HepG2 (cell line): ENCODE measurements at regions not wholly inside any gene's neighbourhood (a gene's known extent, or its start where the extent isn't known, plus 50 kb on each side); places are given as distances from the start of the nearest gene placed in this dataset.

ENCODE experiments used
- ATAC-seq: fragments of 200-7000 bp; cut with Tn5 transposase; 3 replicates; pipeline ENCODE4 v1.9.1; 2020; ENCODE audit warnings: mild to moderate bottlenecking, moderate library complexity
- BruUV-seq: library from RNA; stranded (reverse); fragments of 400-500 nt; replicated peaks from 2 replicates; lab custom pipeline; 2021; lab: Mats Ljungman, UMichigan
- CTCF ChIA-PET: fragments of 300-600 bp; formaldehyde crosslinking; extraction: SDS; loops from one replicate; lab custom pipeline; 2021; ENCODE audit warnings: low total read pairs, inconsistent platforms, low intra/inter-chr PET ratio; lab: Yijun Ruan, JAX
- POLR2A ChIA-PET: fragments of 350-600 bp; sonication (Branson Sonifier 250); formaldehyde crosslinking; loops from one replicate; lab custom pipeline; 2020; ENCODE audit warnings: antibody characterized with exemption, inconsistent platforms; lab: Yijun Ruan, JAX
- DNase-seq: peaks from one replicate; pipeline ENCODE4 v3.0.0-alpha.2; 2015; ENCODE audit warnings: low spot score
- FAIRE-seq: peaks from 3 replicates; lab custom pipeline; 2011; peaks lifted over from hg19 to GRCh38; lab: Jason Lieb, UNC
- H2AFZ ChIP-seq: one replicate; pipeline ENCODE4 v1.6.1; 2011; ENCODE audit warnings: low read length, inconsistent platforms
- H3K27ac ChIP-seq: fragments of 300-600 bp; 3 replicates; pipeline ENCODE4 v1.8.0; 2011; ENCODE audit warnings: mixed run types, mild to moderate bottlenecking, mixed read lengths, low read length, inconsistent platforms; ENCODE audit not compliant: insufficient read depth; ENCODE audit errors: extremely low read length
- H3K27me3 ChIP-seq, 2 experiments: fragments of 200-600 bp in 1 of 2; 2 replicates in 1 of 2; 3 replicates in 1 of 2; pipeline versions ENCODE4 v1.6.0 to v1.8.0; 2011; ENCODE audit warnings: low read length in 2 of 2, mild to moderate bottlenecking in 2 of 2, moderate library complexity in 2 of 2, inconsistent platforms in 1 of 2; ENCODE audit not compliant: insufficient read depth in 2 of 2, control insufficient read depth in 1 of 2
- H3K36me3 ChIP-seq, 2 experiments: fragments of 200-600 bp in 1 of 2; replicated peaks in 1 of 2; 2 replicates in 1 of 2; 3 replicates in 1 of 2; pipeline versions ENCODE4 v1.5.1 to v1.8.0; 2011; ENCODE audit warnings: low read length in 2 of 2, inconsistent platforms in 1 of 2; ENCODE audit not compliant: insufficient read depth in 2 of 2, control insufficient read depth in 1 of 2
- H3K4me1 ChIP-seq: 2 replicates; pipeline ENCODE4 v1.5.1; 2012; ENCODE audit warnings: low read length, inconsistent platforms; ENCODE audit not compliant: insufficient read depth
- H3K4me2 ChIP-seq: 2 replicates; pipeline ENCODE4 v1.6.0; 2011; ENCODE audit warnings: low read depth, low read length, inconsistent platforms
- H3K4me3 ChIP-seq, 3 experiments: fragments of 200-600 bp in 1 of 3; sonication (generic), shearing (Covaris generic) in 1 of 3; replicated peaks in 1 of 3; 2 replicates each; pipeline ENCODE4 v1.5.1; 2011 to 2016; ENCODE audit warnings: low read length in 3 of 3, inconsistent platforms in 2 of 3, low read depth in 2 of 3, mild to moderate bottlenecking in 2 of 3, control low read depth in 1 of 3, mixed read lengths in 1 of 3; ENCODE audit not compliant: insufficient read depth in 1 of 3
- H3K79me2 ChIP-seq: one replicate; pipeline ENCODE4 v1.6.1; 2011; ENCODE audit warnings: low read length, inconsistent platforms; ENCODE audit not compliant: insufficient read depth
- H3K9ac ChIP-seq: 2 replicates; pipeline ENCODE4 v1.6.0; 2011; ENCODE audit warnings: mild to moderate bottlenecking, low read depth, low read length, inconsistent platforms; ENCODE audit not compliant: insufficient read depth
- H3K9me3 ChIP-seq: 2 replicates; pipeline ENCODE4 v1.5.1; 2012; ENCODE audit warnings: mild to moderate bottlenecking, low read length
- H4K20me1 ChIP-seq: 2 replicates; pipeline ENCODE4 v1.6.0; 2011; ENCODE audit warnings: inconsistent platforms, mild to moderate bottlenecking, low read length, moderate library complexity; ENCODE audit not compliant: insufficient read depth
- CREM ChIP-seq, 2 experiments: sonication (generic) in 1 of 2; formaldehyde crosslinking in 1 of 2; IDR thresholded peaks; 2 replicates each; pipeline versions ENCODE4 v1.4.0 to v1.6.1; 2016 to 2020; ENCODE audit warnings: antibody characterized with exemption in 1 of 2, mild to moderate bottlenecking in 1 of 2, missing genetic modification reagents in 1 of 2
- ELF4 ChIP-seq: sonication (generic); formaldehyde crosslinking; IDR thresholded peaks from 2 replicates; pipeline ENCODE4 v1.5.0; 2020; ENCODE audit warnings: missing genetic modification reagents, mild to moderate bottlenecking, moderate library complexity, borderline replicate concordance
- FOXK2 ChIP-seq: fragments of 450-650 bp; IDR thresholded peaks from 2 replicates; pipeline ENCODE4 v1.6.1; 2016
- JDP2 ChIP-seq: sonication (generic); formaldehyde crosslinking; IDR thresholded peaks from 2 replicates; pipeline ENCODE4 v1.8.1; 2022; ENCODE audit warnings: missing genetic modification reagents, borderline replicate concordance
- KLF13 ChIP-seq: sonication (generic); formaldehyde crosslinking; IDR thresholded peaks from 2 replicates; pipeline ENCODE4 v1.4.0; 2020; ENCODE audit warnings: mild to moderate bottlenecking, missing genetic modification reagents
- MYNN ChIP-seq: sonication (generic); formaldehyde crosslinking; IDR thresholded peaks from 2 replicates; pipeline ENCODE4 v1.4.0; 2020; ENCODE audit warnings: mild to moderate bottlenecking, low read depth, missing genetic modification reagents
- NCOA1 ChIP-seq: sonication (generic); formaldehyde crosslinking; IDR thresholded peaks from 2 replicates; pipeline ENCODE4 v1.9.0; 2021; ENCODE audit warnings: missing genetic modification reagents
- REPIN1 ChIP-seq: sonication (generic); formaldehyde crosslinking; IDR thresholded peaks from 2 replicates; pipeline ENCODE4 v1.8.0; 2022; ENCODE audit warnings: missing genetic modification reagents, low read depth, mild to moderate bottlenecking, borderline replicate concordance
- SOX5 ChIP-seq: IDR thresholded peaks from 2 replicates; pipeline ENCODE4 v1.6.1; 2016; ENCODE audit warnings: borderline replicate concordance
- ZBTB38 ChIP-seq: sonication (generic); formaldehyde crosslinking; IDR thresholded peaks from 2 replicates; pipeline ENCODE4 v1.5.1; 2020; ENCODE audit warnings: mild to moderate bottlenecking, missing genetic modification reagents
- ZMAT3 ChIP-seq: sonication (generic); formaldehyde crosslinking; conservative IDR thresholded peaks from 2 replicates; pipeline ENCODE4 v1.7.0; 2021; ENCODE audit warnings: missing genetic modification reagents
- ZNF160 ChIP-seq: sonication (generic); formaldehyde crosslinking; IDR thresholded peaks from 2 replicates; pipeline ENCODE4 v1.8.0; 2022; ENCODE audit warnings: mild to moderate bottlenecking, inconsistent platforms, missing genetic modification reagents
- ZNF207 ChIP-seq: fragments of 450-650 bp; IDR thresholded peaks from 2 replicates; pipeline ENCODE4 v1.6.1; 2016; ENCODE audit warnings: antibody characterized with exemption, borderline replicate concordance
- ZNF414 ChIP-seq: sonication (generic); formaldehyde crosslinking; IDR thresholded peaks from 2 replicates; pipeline ENCODE4 v1.5.0; 2020; ENCODE audit warnings: missing genetic modification reagents
- ZNF646 ChIP-seq: sonication (generic); formaldehyde crosslinking; IDR thresholded peaks from 2 replicates; pipeline ENCODE4 v1.9.0; 2021; ENCODE audit warnings: mild to moderate bottlenecking, missing genetic modification reagents
- ZNF672 ChIP-seq: sonication (generic); formaldehyde crosslinking; IDR thresholded peaks from 2 replicates; pipeline ENCODE4 v1.8.1; 2022; ENCODE audit warnings: missing genetic modification reagents
- ZNF841 ChIP-seq: sonication (generic); formaldehyde crosslinking; IDR thresholded peaks from 2 replicates; pipeline ENCODE4 v1.8.1; 2023; ENCODE audit warnings: missing genetic modification reagents, borderline replicate concordance
- ZNF891 ChIP-seq: sonication (generic); formaldehyde crosslinking; IDR thresholded peaks from 2 replicates; pipeline ENCODE4 v1.5.0; 2020; ENCODE audit warnings: mild to moderate bottlenecking, missing genetic modification reagents
- WGBS: methylation state at CpG from one replicate; pipeline ENCODE4 v1.1.6; 2017; ENCODE audit warnings: low lambda C conversion rate; 5-methylcytosine and 5-hydroxymethylcytosine counted together
- in situ Hi-C: cut with HindIII; loops from 2 replicates; pipeline ENCODE4 v1.10.0; 2017; ENCODE audit warnings: low pct_unique_long_range_greater_than_20kb; ENCODE audit not compliant: extremely low pct_ligation_motif_present
- intact Hi-C: fragments of 100-400 bp; cut with micrococcal nuclease; formaldehyde crosslinking; loops from one replicate; pipeline ENCODE4 v1.10.0; 2022; ENCODE audit not compliant: unreplicated experiment

GRCh38 chr6:170136541-170137175, 154.2 kb downstream of the DLL1 start:
- CTCF ChIA-PET, result no interaction called here
- Histone ChIP-seq H2AFZ (no peak overlapping the region), H3K9ac (no peak overlapping the region), H3K36me3 (no peaks in the 10 kb centered on the region)
- FAIRE-seq, result no peak
- ATAC-seq, result no peak
- no TSS peak for BruUV-seq
- in situ Hi-C loops, result no loop called here
- TF ChIP-seq REPIN1 (no peak), ZNF646 (CRISPR knock-in tag) (no peak), ZNF891 (CRISPR knock-in tag) (no peak), ELF4 (CRISPR knock-in tag) (no peak), JDP2 (CRISPR knock-in tag) (no peak), CREM (IDR thresholded peaks at IDR 0.05) (no peak), CREM (CRISPR knock-in tag; IDR thresholded peaks at IDR 0.05) (no peak), ZNF160 (CRISPR knock-in tag) (no peak), ZBTB38 (CRISPR knock-in tag) (no peak), ZMAT3 (CRISPR knock-in tag) (no peak), ZNF672 (CRISPR knock-in tag) (no peak), FOXK2 (no peak), NCOA1 (CRISPR knock-in tag) (no peak), ZNF207 (no peak), ZNF841 (CRISPR knock-in tag) (no peak), MYNN (CRISPR knock-in tag) (no peak), KLF13 (CRISPR knock-in tag) (no peak), SOX5 (CRISPR knock-in tag) (no peak), ZNF414 (no peak)
- TF ChIP-seq, all 625 proteins: peak for 0
- no peaks in the 10 kb centered on the region for H3K79me2 ChIP-seq
- no peak for DNase-seq
- POLR2A ChIA-PET, result no interaction called here
- no peak overlapping the region for H3K4me2 ChIP-seq
- H3K4me3 ChIP-seq, result no peak overlapping the region
- intact Hi-C loops, result no loop called here
- H3K4me1 ChIP-seq, result no peaks in the 10 kb centered on the region
- no peaks in the 10 kb centered on the region for H4K20me1 ChIP-seq
- no peaks in the 10 kb centered on the region for H3K9me3 ChIP-seq
- H3K27ac ChIP-seq, result no peak overlapping the region
- peaks cover 2 to 12% of the 10 kb centered on the region in 2 experiments; a peak in 4 of 5 replicates for H3K27me3 ChIP-seq
- 82% methylated on average over 63 of the region's 69 CpGs for WGBS
